ENCODE measurements at regions not wholly inside any gene's neighbourhood (a gene's known extent, or its start where the extent isn't known, plus 50 kb on each side); places are given as distances from the start of the nearest gene placed in this dataset.

DNA sequence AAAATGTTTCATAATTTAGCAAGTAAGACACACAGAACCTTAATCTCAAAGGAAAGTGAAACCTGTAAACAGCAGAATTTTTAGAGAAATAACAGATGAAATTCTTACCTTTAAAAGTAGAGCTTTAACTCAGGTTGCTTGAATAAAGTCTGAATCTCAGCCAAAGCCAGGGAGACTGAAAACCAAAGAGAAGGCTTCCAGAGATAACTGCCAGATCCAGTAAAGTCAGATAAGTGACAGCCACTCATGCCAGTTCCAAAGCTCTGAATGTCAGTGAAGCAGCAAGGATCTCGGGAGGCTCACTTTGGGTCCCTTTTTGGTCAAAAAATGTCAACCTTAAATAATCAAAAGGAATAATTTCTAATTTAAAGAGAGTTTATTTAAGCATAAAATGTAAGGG, 199.9 kb upstream of the CHRM3 start:
- no peak for DNase-seq (ENCODE audit: low read depth)
- TF ChIP-seq, protein P1, sequence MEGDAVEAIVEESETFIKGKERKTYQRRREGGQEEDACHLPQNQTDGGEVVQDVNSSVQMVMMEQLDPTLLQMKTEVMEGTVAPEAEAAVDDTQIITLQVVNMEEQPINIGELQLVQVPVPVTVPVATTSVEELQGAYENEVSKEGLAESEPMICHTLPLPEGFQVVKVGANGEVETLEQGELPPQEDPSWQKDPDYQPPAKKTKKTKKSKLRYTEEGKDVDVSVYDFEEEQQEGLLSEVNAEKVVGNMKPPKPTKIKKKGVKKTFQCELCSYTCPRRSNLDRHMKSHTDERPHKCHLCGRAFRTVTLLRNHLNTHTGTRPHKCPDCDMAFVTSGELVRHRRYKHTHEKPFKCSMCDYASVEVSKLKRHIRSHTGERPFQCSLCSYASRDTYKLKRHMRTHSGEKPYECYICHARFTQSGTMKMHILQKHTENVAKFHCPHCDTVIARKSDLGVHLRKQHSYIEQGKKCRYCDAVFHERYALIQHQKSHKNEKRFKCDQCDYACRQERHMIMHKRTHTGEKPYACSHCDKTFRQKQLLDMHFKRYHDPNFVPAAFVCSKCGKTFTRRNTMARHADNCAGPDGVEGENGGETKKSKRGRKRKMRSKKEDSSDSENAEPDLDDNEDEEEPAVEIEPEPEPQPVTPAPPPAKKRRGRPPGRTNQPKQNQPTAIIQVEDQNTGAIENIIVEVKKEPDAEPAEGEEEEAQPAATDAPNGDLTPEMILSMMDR (IDR thresholded peaks at IDR 0.05; ENCODE audit: insufficient read depth, low read length, poor library complexity, severe bottlenecking): no peak
- no peaks in the 10 kb centered on the region for H3K36me3 ChIP-seq (ENCODE audit: control insufficient read depth, insufficient read depth, low read length)
- no peaks in the 10 kb centered on the region for H3K27me3 ChIP-seq (ENCODE audit: control insufficient read depth, insufficient read depth, low read length)
- H3K4me3 ChIP-seq (ENCODE audit: low read depth, low read length): no peak overlapping the region

DNA sequence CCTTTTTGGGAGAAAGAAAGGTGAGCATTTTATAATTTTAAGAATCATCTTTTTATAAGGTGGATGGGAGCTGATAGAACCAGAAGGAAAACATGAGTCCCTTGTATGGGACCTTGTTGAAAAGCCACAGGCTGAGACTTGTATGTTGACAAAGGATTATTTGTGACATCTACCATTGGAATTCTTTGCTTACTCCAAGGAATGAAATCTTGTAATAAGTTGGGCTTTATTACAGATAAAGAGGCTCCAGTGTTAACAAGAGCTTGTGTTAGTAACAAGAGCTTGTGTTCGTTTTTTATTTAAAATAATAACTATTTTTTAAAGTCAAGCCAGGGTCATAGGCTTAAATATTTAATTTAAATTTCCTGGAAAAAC, 201.1 kb upstream of the CHRM3 start:
- H3K36me3 ChIP-seq (ENCODE audit: control insufficient read depth, insufficient read depth, low read length): no peaks in the 10 kb centered on the region
- no peaks in the 10 kb centered on the region for H3K27me3 ChIP-seq (ENCODE audit: control insufficient read depth, insufficient read depth, low read length)
- TF ChIP-seq, protein P1 (IDR thresholded peaks at IDR 0.05; ENCODE audit: insufficient read depth, low read length, poor library complexity, severe bottlenecking): no peak
- no peak overlapping the region for H3K4me3 ChIP-seq (ENCODE audit: low read depth, low read length)
- no peak for DNase-seq (ENCODE audit: low read depth)

DNA sequence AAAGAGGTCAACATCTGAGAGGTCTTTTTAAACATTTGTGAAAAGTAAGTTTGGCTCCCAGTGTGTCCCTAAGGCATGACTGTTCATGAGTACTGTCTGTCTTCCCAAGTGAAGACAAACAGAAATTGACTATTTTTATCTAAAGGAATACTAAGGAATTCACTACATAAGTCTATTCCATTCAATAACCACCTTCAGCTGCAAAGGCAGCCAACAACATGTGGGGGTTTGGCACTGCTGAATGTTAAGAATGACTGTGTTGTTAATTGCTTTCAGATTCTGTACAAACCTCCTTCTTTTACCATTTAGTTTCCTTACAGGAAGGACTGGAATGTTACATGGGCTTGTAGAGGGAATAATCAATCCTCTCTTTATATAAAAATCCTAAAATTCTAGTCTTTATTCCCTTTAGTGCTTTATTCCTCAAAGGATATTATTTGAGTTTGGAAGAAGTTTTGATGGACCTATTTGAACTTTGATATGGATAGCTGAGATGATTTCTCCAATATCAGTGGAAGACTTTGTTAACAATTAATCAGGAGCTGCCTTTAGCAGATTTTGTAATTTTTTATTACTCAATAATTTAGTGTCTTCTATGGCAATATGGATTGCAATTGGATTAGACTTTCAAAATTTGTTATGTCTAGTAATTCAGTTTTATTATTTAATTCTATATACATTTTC, 201.7 kb upstream of the CHRM3 start:
- DNase-seq (ENCODE audit: low read depth): no peak
- Histone ChIP-seq H3K36me3 (ENCODE audit: control insufficient read depth, insufficient read depth, low read length) (no peaks in the 10 kb centered on the region), H3K4me3 (ENCODE audit: low read depth, low read length) (no peak overlapping the region), H3K27me3 (ENCODE audit: control insufficient read depth, insufficient read depth, low read length) (no peaks in the 10 kb centered on the region)
- TF ChIP-seq, protein P1 (IDR thresholded peaks at IDR 0.05; ENCODE audit: insufficient read depth, low read length, poor library complexity, severe bottlenecking): no peak

DNA sequence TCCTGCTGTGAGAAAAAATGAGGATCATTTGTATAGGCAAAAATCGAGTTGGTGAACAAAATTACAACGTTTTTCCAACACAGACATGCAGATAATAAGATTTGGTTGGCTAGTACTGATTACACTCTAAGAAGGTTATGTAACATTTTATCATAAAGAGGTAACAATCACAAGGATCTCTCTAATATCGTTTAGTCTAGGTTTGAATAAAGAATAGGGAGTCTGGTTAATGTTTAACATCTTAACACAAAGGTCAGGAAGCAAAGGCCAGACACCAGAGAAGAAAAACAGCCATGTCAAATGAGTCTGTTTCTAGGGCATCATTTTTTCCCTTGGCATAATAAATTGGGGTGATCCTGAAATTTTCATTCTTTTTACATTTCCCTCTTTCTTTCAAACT, 207.4 kb upstream of the CHRM3 start:
- Histone ChIP-seq H3K4me3 (ENCODE audit: low read depth, low read length) (no peak overlapping the region), H3K36me3 (ENCODE audit: control insufficient read depth, insufficient read depth, low read length) (no peaks in the 10 kb centered on the region), H3K27me3 (ENCODE audit: control insufficient read depth, insufficient read depth, low read length) (no peaks in the 10 kb centered on the region)
- DNase-seq (ENCODE audit: low read depth): no peak
- TF ChIP-seq, protein P1 (IDR thresholded peaks at IDR 0.05; ENCODE audit: insufficient read depth, low read length, poor library complexity, severe bottlenecking): no peak

DNA sequence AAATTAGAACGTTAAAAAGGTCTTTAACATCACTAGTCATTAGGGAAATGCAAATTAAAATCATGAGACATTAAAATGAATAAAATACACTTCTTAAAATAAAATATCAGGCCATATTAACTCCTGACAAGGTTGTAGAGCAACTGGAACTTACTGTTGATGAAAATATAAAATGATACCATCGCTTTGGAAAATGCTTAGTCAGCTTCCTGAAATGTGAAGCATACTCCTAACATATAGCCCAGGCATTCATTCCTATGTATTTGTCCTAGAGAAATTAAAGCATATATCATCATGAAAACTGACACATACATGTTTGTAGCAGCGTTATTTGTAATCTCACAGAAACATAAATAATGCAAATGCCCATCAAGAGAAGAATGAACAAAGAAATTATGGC, 211.5 kb upstream of the CHRM3 start:
- H3K4me3 ChIP-seq (ENCODE audit: low read depth, low read length): no peak overlapping the region
- TF ChIP-seq, protein P1 (IDR thresholded peaks at IDR 0.05; ENCODE audit: insufficient read depth, low read length, poor library complexity, severe bottlenecking): no peak
- DNase-seq (ENCODE audit: low read depth): no peak
- H3K36me3 ChIP-seq (ENCODE audit: control insufficient read depth, insufficient read depth, low read length): no peaks in the 10 kb centered on the region
- no peaks in the 10 kb centered on the region for H3K27me3 ChIP-seq (ENCODE audit: control insufficient read depth, insufficient read depth, low read length)

DNA sequence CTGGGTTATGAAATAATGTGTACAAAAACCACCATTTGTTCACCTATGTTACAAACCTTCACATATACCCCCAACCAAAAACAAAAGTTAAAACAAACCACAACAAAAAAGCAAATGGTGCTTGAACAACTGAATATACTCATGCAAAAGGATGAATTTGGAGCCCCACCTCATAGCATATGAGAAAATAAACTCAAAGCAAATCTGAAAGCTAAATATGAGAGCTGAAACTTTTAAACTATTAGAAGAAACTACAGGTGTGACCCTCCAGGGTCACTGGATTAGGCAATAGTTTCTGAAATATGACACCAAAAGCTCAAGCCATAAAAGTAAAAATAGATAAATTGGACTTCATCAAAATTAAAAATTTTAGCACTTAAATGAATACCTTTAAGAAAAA, 215.5 kb upstream of the CHRM3 start:
- Histone ChIP-seq H3K4me3 (ENCODE audit: low read depth, low read length) (no peak overlapping the region), H3K36me3 (ENCODE audit: control insufficient read depth, insufficient read depth, low read length) (no peaks in the 10 kb centered on the region), H3K27me3 (ENCODE audit: control insufficient read depth, insufficient read depth, low read length) (no peaks in the 10 kb centered on the region)
- DNase-seq (ENCODE audit: low read depth): no peak
- TF ChIP-seq, protein P1 (IDR thresholded peaks at IDR 0.05; ENCODE audit: insufficient read depth, low read length, poor library complexity, severe bottlenecking): no peak

Data from kidney epithelial cell (primary cell).